Left renal pelvis (tissue), 4 donors: ENCODE measurements at regions not wholly inside any gene's neighbourhood (a gene's known extent, or its start where the extent isn't known, plus 50 kb on each side); places are given as distances from the start of the nearest gene placed in this dataset.
"Not testable (repeated sequence)": the region's sequence is repeated elsewhere in the genome, so short reads cannot be mapped to it uniquely, and the experiment has no call there.

ENCODE experiments used
- DNase-seq, 4 donors: peaks; one replicate each; pipeline ENCODE4 v3.0.0-alpha.2; 2013; ENCODE audit warnings: low read depth in 4 of 4, low spot score in 3 of 4

GRCh38 chr2:16742026-16742425, 76.4 kb upstream of the CYRIA start:
- no peak for DNase-seq

- DNase-seq, result no peak
Observed at GRCh38 chr2:16741498-16741897, 75.9 kb upstream of the CYRIA start.

GRCh38 chr2:16739778-16740581, 74.3 kb upstream of the CYRIA start:
- DNase-seq, result no peak

- no peak for DNase-seq
Observed at GRCh38 chr2:16738361-16739225, 73.0 kb upstream of the CYRIA start.

GRCh38 chr2:16737812-16738211, 72.2 kb upstream of the CYRIA start:
- no peak for DNase-seq

GRCh38 chr2:16736633-16737032, 71.0 kb upstream of the CYRIA start:
- DNase-seq, result no peak

- DNase-seq, result no peak
Observed at GRCh38 chr2:16729335-16729734, 63.7 kb upstream of the CYRIA start.

- DNase-seq, result no peak
Observed at GRCh38 chr2:16728351-16729136, 62.9 kb upstream of the CYRIA start.

GRCh38 chr2:16727849-16728248, 62.2 kb upstream of the CYRIA start:
- DNase-seq, result not testable (repeated sequence)

GRCh38 chr2:16727256-16727655, 61.6 kb upstream of the CYRIA start:
- DNase-seq, result no peak

GRCh38 chr2:16726577-16726976, 60.9 kb upstream of the CYRIA start:
- DNase-seq, result no peak

- DNase-seq, result no peak
Observed at GRCh38 chr2:16726147-16726546, 60.5 kb upstream of the CYRIA start.

- no peak for DNase-seq
Observed at GRCh38 chr2:16725549-16725948, 59.9 kb upstream of the CYRIA start.

GRCh38 chr2:16722677-16723076, 57.0 kb upstream of the CYRIA start:
- no peak for DNase-seq

GRCh38 chr2:16722126-16722525, 56.5 kb upstream of the CYRIA start:
- DNase-seq, result no peak

GRCh38 chr2:16721529-16721928, 55.9 kb upstream of the CYRIA start:
- not testable (repeated sequence) for DNase-seq

GRCh38 chr2:16720737-16721136, 55.1 kb upstream of the CYRIA start:
- not testable (repeated sequence) for DNase-seq

GRCh38 chr2:16719485-16719808, 53.8 kb upstream of the CYRIA start:
- DNase-seq, result no peak

- no peak for DNase-seq
Observed at GRCh38 chr2:16718576-16719484, 53.2 kb upstream of the CYRIA start.

- no peak for DNase-seq
Observed at GRCh38 chr2:16717477-16717876, 51.8 kb upstream of the CYRIA start.
